HepG2 (cell line): ENCODE measurements at regions not wholly inside any gene's neighbourhood (a gene's known extent, or its start where the extent isn't known, plus 50 kb on each side); places are given as distances from the start of the nearest gene placed in this dataset.

Experiments used
- ARID2 ChIP-seq: sonication (generic); formaldehyde crosslinking; IDR thresholded peaks from 2 replicates; pipeline ENCODE4 v1.8.1; 2022; ENCODE audit warnings: mild to moderate bottlenecking, missing genetic modification reagents, borderline replicate concordance
- DRAP1 ChIP-seq: IDR thresholded peaks from 2 replicates; pipeline ENCODE4 v1.6.1; 2016; ENCODE audit warnings: missing genetic modification reagents, missing compliant biosample characterization
- DZIP1 ChIP-seq: sonication (generic); formaldehyde crosslinking; IDR thresholded peaks from 2 replicates; pipeline ENCODE4 v1.5.0; 2020; ENCODE audit warnings: mild to moderate bottlenecking, missing genetic modification reagents
- PRPF4 ChIP-seq: fragments of 200-400 bp; formaldehyde crosslinking; IDR thresholded peaks from 2 replicates; pipeline ENCODE4 v1.6.1; 2016; ENCODE audit warnings: low read length, low read depth; ENCODE audit not compliant: poor library complexity, severe bottlenecking
- ZKSCAN1 ChIP-seq: fragments of 150-350 bp; IDR thresholded peaks from 2 replicates; pipeline ENCODE4 v1.6.1; 2014; ENCODE audit warnings: low read length
- ZNF256 ChIP-seq: sonication (generic); formaldehyde crosslinking; conservative IDR thresholded peaks from 2 replicates; pipeline ENCODE4 v1.4.0; 2020; ENCODE audit warnings: missing genetic modification reagents
- ZNF335 ChIP-seq: sonication (generic); formaldehyde crosslinking; IDR thresholded peaks from 2 replicates; pipeline ENCODE4 v1.4.0; 2020; ENCODE audit warnings: missing genetic modification reagents
- ZNF83 ChIP-seq: sonication (generic); formaldehyde crosslinking; IDR thresholded peaks from 2 replicates; pipeline ENCODE4 v1.4.0; 2020; ENCODE audit warnings: missing genetic modification reagents, mild to moderate bottlenecking, borderline replicate concordance
- TF ChIP-seq, protein P1 (sequence below): sonication (generic); formaldehyde crosslinking; IDR thresholded peaks from 2 replicates; pipeline ENCODE4 v1.8.0; 2022; ENCODE audit warnings: mild to moderate bottlenecking, missing genetic modification reagents, borderline replicate concordance
- TF ChIP-seq, protein P2 (sequence below): sonication (generic); formaldehyde crosslinking; IDR thresholded peaks from 2 replicates; pipeline ENCODE4 v1.9.0; 2022; ENCODE audit warnings: low read depth, missing genetic modification reagents
- TF ChIP-seq, protein P3 (sequence below): sonication (generic); formaldehyde crosslinking; IDR thresholded peaks from 2 replicates; pipeline ENCODE4 v1.5.1; 2020; ENCODE audit warnings: mild to moderate bottlenecking, missing genetic modification reagents
- TF ChIP-seq, protein P4 (sequence below): fragments of 450-650 bp; IDR thresholded peaks from 2 replicates; pipeline ENCODE4 v1.6.1; 2017

- TF ChIP-seq, protein P1, sequence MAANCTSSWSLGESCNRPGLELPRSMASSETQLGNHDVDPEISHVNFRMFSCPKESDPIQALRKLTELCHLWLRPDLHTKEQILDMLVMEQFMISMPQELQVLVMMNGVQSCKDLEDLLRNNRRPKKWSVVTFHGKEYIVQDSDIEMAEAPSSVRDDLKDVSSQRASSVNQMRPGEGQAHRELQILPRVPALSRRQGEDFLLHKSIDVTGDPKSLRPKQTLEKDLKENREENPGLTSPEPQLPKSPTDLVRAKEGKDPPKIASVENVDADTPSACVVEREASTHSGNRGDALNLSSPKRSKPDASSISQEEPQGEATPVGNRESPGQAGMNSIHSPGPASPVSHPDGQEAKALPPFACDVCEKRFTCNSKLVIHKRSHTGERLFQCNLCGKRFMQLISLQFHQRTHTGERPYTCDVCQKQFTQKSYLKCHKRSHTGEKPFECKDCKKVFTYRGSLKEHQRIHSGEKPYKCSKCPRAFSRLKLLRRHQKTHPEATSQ (CRISPR knock-in tag) = no peak
- TF ChIP-seq PRPF4 = no peak
- TF ChIP-seq, protein P2, sequence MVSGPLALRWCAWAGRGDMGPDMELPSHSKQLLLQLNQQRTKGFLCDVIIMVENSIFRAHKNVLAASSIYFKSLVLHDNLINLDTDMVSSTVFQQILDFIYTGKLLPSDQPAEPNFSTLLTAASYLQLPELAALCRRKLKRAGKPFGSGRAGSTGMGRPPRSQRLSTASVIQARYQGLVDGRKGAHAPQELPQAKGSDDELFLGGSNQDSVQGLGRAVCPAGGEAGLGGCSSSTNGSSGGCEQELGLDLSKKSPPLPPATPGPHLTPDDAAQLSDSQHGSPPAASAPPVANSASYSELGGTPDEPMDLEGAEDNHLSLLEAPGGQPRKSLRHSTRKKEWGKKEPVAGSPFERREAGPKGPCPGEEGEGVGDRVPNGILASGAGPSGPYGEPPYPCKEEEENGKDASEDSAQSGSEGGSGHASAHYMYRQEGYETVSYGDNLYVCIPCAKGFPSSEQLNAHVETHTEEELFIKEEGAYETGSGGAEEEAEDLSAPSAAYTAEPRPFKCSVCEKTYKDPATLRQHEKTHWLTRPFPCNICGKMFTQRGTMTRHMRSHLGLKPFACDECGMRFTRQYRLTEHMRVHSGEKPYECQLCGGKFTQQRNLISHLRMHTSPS (CRISPR knock-in tag) = no peak
- no peak for TF ChIP-seq DRAP1 (CRISPR knock-in tag)
- TF ChIP-seq ZKSCAN1 = no peak
- TF ChIP-seq, protein P3, sequence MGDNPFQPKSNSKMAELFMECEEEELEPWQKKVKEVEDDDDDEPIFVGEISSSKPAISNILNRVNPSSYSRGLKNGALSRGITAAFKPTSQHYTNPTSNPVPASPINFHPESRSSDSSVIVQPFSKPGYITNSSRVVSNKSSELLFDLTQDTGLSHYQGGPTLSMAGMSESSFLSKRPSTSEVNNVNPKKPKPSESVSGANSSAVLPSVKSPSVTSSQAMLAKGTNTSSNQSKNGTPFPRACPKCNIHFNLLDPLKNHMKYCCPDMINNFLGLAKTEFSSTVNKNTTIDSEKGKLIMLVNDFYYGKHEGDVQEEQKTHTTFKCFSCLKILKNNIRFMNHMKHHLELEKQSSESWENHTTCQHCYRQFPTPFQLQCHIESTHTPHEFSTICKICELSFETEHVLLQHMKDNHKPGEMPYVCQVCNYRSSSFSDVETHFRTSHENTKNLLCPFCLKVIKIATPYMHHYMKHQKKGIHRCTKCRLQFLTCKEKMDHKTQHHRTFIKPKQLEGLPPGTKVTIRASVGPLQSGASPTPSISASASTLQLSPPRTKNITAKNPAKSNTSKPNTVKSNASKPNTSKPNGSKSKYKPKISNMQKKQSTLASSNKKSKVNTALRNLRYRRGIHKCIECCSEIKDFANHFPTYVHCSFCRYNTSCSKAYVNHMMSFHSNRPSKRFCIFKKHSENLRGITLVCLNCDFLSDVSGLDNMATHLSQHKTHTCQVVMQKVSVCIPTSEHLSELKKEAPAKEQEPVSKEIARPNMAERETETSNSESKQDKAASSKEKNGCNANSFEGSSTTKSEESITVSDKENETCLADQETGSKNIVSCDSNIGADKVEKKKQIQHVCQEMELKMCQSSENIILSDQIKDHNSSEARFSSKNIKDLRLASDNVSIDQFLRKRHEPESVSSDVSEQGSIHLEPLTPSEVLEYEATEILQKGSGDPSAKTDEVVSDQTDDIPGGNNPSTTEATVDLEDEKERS (CRISPR knock-in tag) = no peak
- no peak for TF ChIP-seq ZNF83
- no peak for TF ChIP-seq ZNF335 (CRISPR knock-in tag)
- no peak for TF ChIP-seq ARID2
- TF ChIP-seq ZNF256 (CRISPR knock-in tag) = no peak
- no peak for TF ChIP-seq DZIP1
- TF ChIP-seq, protein P4, sequence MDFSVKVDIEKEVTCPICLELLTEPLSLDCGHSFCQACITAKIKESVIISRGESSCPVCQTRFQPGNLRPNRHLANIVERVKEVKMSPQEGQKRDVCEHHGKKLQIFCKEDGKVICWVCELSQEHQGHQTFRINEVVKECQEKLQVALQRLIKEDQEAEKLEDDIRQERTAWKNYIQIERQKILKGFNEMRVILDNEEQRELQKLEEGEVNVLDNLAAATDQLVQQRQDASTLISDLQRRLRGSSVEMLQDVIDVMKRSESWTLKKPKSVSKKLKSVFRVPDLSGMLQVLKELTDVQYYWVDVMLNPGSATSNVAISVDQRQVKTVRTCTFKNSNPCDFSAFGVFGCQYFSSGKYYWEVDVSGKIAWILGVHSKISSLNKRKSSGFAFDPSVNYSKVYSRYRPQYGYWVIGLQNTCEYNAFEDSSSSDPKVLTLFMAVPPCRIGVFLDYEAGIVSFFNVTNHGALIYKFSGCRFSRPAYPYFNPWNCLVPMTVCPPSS = no peak
These were observed 51.6 kb upstream of the DSEL start (continued) for GRCh38 chr18:67568166-67568565.
